ENCODE measurements at regions not wholly inside any gene's neighbourhood (a gene's known extent, or its start where the extent isn't known, plus 50 kb on each side); places are given as distances from the start of the nearest gene placed in this dataset.

DNA sequence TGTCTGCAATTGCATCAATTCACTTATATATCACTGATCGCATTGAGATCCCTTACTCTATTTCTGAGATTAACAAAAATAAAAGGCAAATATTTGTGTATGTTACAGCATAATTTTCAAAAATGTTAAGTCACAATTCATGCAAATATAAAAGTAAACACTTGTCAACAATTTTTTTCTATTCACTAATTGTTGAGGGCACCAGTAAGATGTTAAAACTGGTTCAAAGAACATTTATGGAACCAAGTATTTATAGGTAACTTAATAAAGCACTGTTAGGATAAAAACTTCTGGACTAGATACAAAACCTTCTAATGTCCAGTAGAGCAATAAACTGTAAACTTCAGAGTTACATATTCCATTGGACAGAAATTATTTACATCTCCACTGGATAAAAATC lies 586.1 kb upstream of the AUTS2 start:
- no peak for TF ChIP-seq EZH2phosphoT487 (IDR thresholded peaks at IDR 0.05; ENCODE audit: borderline replicate concordance, low read length)
- TF ChIP-seq, protein P1, sequence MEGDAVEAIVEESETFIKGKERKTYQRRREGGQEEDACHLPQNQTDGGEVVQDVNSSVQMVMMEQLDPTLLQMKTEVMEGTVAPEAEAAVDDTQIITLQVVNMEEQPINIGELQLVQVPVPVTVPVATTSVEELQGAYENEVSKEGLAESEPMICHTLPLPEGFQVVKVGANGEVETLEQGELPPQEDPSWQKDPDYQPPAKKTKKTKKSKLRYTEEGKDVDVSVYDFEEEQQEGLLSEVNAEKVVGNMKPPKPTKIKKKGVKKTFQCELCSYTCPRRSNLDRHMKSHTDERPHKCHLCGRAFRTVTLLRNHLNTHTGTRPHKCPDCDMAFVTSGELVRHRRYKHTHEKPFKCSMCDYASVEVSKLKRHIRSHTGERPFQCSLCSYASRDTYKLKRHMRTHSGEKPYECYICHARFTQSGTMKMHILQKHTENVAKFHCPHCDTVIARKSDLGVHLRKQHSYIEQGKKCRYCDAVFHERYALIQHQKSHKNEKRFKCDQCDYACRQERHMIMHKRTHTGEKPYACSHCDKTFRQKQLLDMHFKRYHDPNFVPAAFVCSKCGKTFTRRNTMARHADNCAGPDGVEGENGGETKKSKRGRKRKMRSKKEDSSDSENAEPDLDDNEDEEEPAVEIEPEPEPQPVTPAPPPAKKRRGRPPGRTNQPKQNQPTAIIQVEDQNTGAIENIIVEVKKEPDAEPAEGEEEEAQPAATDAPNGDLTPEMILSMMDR (IDR thresholded peaks at IDR 0.05; ENCODE audit: low read depth, low read length, poor library complexity, severe bottlenecking), result no peak

All from DOHH2 (cell line).